GM12801 (cell line): ENCODE measurements at regions not wholly inside any gene's neighbourhood (a gene's known extent, or its start where the extent isn't known, plus 50 kb on each side); places are given as distances from the start of the nearest gene placed in this dataset.

Experiments
- TF ChIP-seq, protein P1 (sequence below): IDR thresholded peaks from one replicate; pipeline ENCODE4 v1.5.1; 2011; ENCODE audit warnings: control low read depth; ENCODE audit not compliant: insufficient read length; ENCODE audit errors: extremely low read depth

GRCh38 chr2:198597648-198598047, 793.3 kb downstream of the PLCL1 start:
- TF ChIP-seq, protein P1, sequence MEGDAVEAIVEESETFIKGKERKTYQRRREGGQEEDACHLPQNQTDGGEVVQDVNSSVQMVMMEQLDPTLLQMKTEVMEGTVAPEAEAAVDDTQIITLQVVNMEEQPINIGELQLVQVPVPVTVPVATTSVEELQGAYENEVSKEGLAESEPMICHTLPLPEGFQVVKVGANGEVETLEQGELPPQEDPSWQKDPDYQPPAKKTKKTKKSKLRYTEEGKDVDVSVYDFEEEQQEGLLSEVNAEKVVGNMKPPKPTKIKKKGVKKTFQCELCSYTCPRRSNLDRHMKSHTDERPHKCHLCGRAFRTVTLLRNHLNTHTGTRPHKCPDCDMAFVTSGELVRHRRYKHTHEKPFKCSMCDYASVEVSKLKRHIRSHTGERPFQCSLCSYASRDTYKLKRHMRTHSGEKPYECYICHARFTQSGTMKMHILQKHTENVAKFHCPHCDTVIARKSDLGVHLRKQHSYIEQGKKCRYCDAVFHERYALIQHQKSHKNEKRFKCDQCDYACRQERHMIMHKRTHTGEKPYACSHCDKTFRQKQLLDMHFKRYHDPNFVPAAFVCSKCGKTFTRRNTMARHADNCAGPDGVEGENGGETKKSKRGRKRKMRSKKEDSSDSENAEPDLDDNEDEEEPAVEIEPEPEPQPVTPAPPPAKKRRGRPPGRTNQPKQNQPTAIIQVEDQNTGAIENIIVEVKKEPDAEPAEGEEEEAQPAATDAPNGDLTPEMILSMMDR = no peak

- TF ChIP-seq, protein P1 = no peak
These were observed 792.6 kb downstream of the PLCL1 start for GRCh38 chr2:198596985-198597384.

DNA sequence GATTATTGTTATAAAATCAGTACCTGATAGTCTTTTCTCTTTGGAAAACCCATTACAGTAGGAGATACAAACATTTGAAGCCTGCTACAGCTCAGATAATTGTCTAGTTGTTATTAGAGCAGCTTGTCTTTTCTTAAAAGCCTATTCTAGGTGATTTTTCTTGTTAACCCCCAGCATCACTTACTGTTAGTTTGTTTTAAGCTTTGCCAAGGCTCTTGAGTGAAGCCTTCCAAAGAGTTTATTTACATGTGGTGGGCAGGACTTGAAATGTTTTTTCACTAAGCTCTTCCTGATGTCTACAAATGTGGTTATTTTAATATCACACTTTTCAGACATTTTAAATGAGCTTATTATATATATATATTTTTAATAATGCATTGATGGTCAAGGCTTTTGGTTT, 791.3 kb downstream of the PLCL1 start:
- TF ChIP-seq, protein P1 = no peak

GRCh38 chr2:198591586-198591985, 787.2 kb downstream of the PLCL1 start:
- TF ChIP-seq, protein P1 = no peak

GRCh38 chr2:198587741-198588140, 783.3 kb downstream of the PLCL1 start:
- TF ChIP-seq, protein P1 = no peak

DNA sequence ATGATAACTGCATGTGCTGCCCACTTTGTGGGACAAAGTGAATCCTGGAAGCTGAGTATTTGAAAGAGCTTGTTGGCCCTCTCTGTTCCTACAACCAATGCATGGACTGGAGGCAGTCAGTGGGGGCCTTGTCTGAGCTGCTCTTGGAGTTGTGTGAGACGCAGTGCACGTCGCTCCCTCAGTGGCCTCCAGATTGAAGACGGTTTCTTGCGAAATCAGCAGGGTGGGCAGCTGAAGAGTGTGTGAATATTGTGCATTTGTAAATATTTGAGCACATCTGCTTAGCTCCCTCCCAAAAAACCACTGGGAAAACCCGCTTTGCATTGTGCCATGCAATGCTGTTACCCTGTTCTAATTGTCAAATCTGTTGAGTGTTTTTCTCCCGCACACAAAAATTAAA, 782.8 kb downstream of the PLCL1 start:
- TF ChIP-seq, protein P1 = no peak

- TF ChIP-seq, protein P1 = no peak
These were observed 767.0 kb downstream of the PLCL1 start for GRCh38 chr2:198571393-198571792.

GRCh38 chr2:198558176-198558575, 753.8 kb downstream of the PLCL1 start:
- TF ChIP-seq, protein P1 = no peak
